ENCODE measurements at regions not wholly inside any gene's neighbourhood (a gene's known extent, or its start where the extent isn't known, plus 50 kb on each side); places are given as distances from the start of the nearest gene placed in this dataset.
"Not testable (repeated sequence)": the region's sequence is repeated elsewhere in the genome, so short reads cannot be mapped to it uniquely, and the experiment has no call there.

- intact Hi-C loops (cut with DNase I) = loop anchor here (5.0 kb wide), 2 partner anchors 583 to 1033 kb away; no protein-coding TSS in a partner anchor
- DNase-seq = no peak
- no peak for ATAC-seq (ENCODE audit: poor library complexity)
Measured at GRCh38 chr9:75269197-75269596, 180.9 kb downstream of the OSTF1 start.

GRCh38 chr9:75273055-75273454 is 184.7 kb downstream of the OSTF1 start:
- intact Hi-C loops (cut with DNase I); DNase-seq; ATAC-seq (ENCODE audit: poor library complexity): not testable (repeated sequence)

- DNase-seq (no peak), ATAC-seq (ENCODE audit: poor library complexity) (no peak)
- intact Hi-C loops (cut with DNase I) = no loop called here
Measured at GRCh38 chr9:75274781-75275180, 186.5 kb downstream of the OSTF1 start.

- DNase-seq (no peak), ATAC-seq (ENCODE audit: poor library complexity) (no peak)
- intact Hi-C loops (cut with DNase I) = no loop called here
Measured at GRCh38 chr9:75282047-75282446, 193.7 kb downstream of the OSTF1 start.

- DNase-seq = no peak
- intact Hi-C loops (cut with DNase I) = no loop called here
- no peak for ATAC-seq (ENCODE audit: poor library complexity)
Measured at GRCh38 chr9:75289332-75289731, 201.0 kb downstream of the OSTF1 start.

GRCh38 chr9:75299324-75299723 is 211.0 kb downstream of the OSTF1 start:
- intact Hi-C loops (cut with DNase I) = no loop called here
- no peak for ATAC-seq (ENCODE audit: poor library complexity)
- no peak for DNase-seq

GRCh38 chr9:75333624-75334023 is 245.3 kb downstream of the OSTF1 start:
- ATAC-seq (ENCODE audit: poor library complexity) (peak; percentile 46), DNase-seq (no peak)
- intact Hi-C loops (cut with DNase I) = loop anchor here (5.0 kb wide), 1 partner anchor 524 kb away; no protein-coding TSS in a partner anchor

- intact Hi-C loops (cut with DNase I) = no loop called here
- ATAC-seq (ENCODE audit: poor library complexity) = no peak
- no peak for DNase-seq
Measured at GRCh38 chr9:75358846-75359245, 270.5 kb downstream of the OSTF1 start.

- ATAC-seq (ENCODE audit: poor library complexity) = no peak
- no peak for DNase-seq
- intact Hi-C loops (cut with DNase I) = no loop called here
Measured at GRCh38 chr9:75359638-75360037, 271.3 kb downstream of the OSTF1 start.

GRCh38 chr9:75360252-75360651 is 271.9 kb downstream of the OSTF1 start:
- intact Hi-C loops (cut with DNase I) = no loop called here
- ATAC-seq (ENCODE audit: poor library complexity) = no peak
- no peak for DNase-seq

GRCh38 chr9:75362446-75362845 is 274.1 kb downstream of the OSTF1 start:
- DNase-seq; ATAC-seq (ENCODE audit: poor library complexity); intact Hi-C loops (cut with DNase I): not testable (repeated sequence)

GRCh38 chr9:75365196-75365595 is 276.9 kb downstream of the OSTF1 start:
- intact Hi-C loops (cut with DNase I) = no loop called here
- DNase-seq (no peak), ATAC-seq (ENCODE audit: poor library complexity) (no peak)

GRCh38 chr9:75369989-75370388 is 281.7 kb downstream of the OSTF1 start:
- no peak for ATAC-seq (ENCODE audit: poor library complexity)
- intact Hi-C loops (cut with DNase I) = no loop called here
- no peak for DNase-seq

- peak; percentile 49 for DNase-seq
Measured at GRCh38 chr9:75372499-75373268, 284.4 kb downstream of the OSTF1 start.

GRCh38 chr9:75376680-75377254 is 288.5 kb downstream of the OSTF1 start:
- intact Hi-C loops (cut with DNase I) = no loop called here
- DNase-seq (no peak), ATAC-seq (ENCODE audit: poor library complexity) (peak; percentile 23)

More at GRCh38 chr9:75372499-75373268, 284.4 kb downstream of the OSTF1 start:
- ATAC-seq (ENCODE audit: poor library complexity) = peak; percentile 45
- intact Hi-C loops (cut with DNase I) = no loop called here

- intact Hi-C loops (cut with DNase I) = no loop called here
- DNase-seq (peak; percentile 79), ATAC-seq (ENCODE audit: poor library complexity) (peak; percentile 84)
Measured at GRCh38 chr9:75378036-75378435, 289.7 kb downstream of the OSTF1 start.

GRCh38 chr9:75378926-75379325 is 290.6 kb downstream of the OSTF1 start:
- peak; percentile 35 for ATAC-seq (ENCODE audit: poor library complexity)
- intact Hi-C loops (cut with DNase I) = no loop called here
- DNase-seq = no peak

- intact Hi-C loops (cut with DNase I) = no loop called here
- ATAC-seq (ENCODE audit: poor library complexity) (no peak), DNase-seq (no peak)
Measured at GRCh38 chr9:75382126-75382525, 293.8 kb downstream of the OSTF1 start.

- ATAC-seq (ENCODE audit: poor library complexity); DNase-seq; intact Hi-C loops (cut with DNase I): not testable (repeated sequence)
Measured at GRCh38 chr9:75383420-75384034, 295.2 kb downstream of the OSTF1 start.

GRCh38 chr9:75385236-75385635 is 296.9 kb downstream of the OSTF1 start:
- no peak for ATAC-seq (ENCODE audit: poor library complexity)
- intact Hi-C loops (cut with DNase I) = no loop called here
- DNase-seq = no peak
